ENCODE measurements at regions not wholly inside any gene's neighbourhood (a gene's known extent, or its start where the extent isn't known, plus 50 kb on each side); places are given as distances from the start of the nearest gene placed in this dataset.

DNA sequence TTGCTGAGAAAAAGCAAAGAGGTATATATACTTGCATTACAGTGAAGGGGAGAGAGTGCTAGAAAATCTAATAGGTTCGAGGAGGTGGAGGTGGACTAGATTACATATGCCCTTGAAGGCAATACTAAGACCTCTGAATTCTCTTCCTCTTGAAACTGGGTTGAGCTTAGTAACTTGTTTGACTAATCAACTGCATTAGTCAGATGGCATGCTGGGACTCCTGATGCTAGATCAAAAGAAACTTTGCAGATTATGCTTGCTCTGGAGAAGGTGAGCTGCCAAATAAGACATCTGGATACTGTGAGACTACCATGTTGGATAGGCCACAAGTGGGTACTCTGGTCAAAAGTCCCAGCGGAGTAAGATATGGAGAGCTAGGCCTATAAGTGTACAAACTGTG lies 331.3 kb downstream of the KLF5 start:
- H3K4me1 Mint-ChIP-seq, result no peaks in the 10 kb centered on the region
- no peak for ATAC-seq (replicated peaks in 1 of 4)
- H3K4me1 ChIP-seq (ENCODE audit: control insufficient read depth in 1 of 2, extremely low read depth in 1 of 2, insufficient read depth in 2 of 2, low read length in 2 of 2), result no peaks in the 10 kb centered on the region
- no peak overlapping the region for H3K4me3 ChIP-seq (ENCODE audit: control insufficient read depth in 1 of 2, extremely low read depth in 1 of 2, low read length in 1 of 2)
- no peaks in the 10 kb centered on the region for H3K36me3 ChIP-seq (ENCODE audit: control insufficient read depth in 2 of 2, extremely low read depth in 1 of 2, insufficient read depth in 1 of 2, low read length in 1 of 2)
- peaks cover 3 to 12% of the 10 kb centered on the region in 2 donors for H3K27me3 Mint-ChIP-seq
- no peak overlapping the region for H3K27ac Mint-ChIP-seq
- no peaks in the 10 kb centered on the region for H3K36me3 Mint-ChIP-seq
- no peaks in the 10 kb centered on the region for H3K27me3 ChIP-seq (replicated peaks in 1 of 2; ENCODE audit: control insufficient read depth in 2 of 2, extremely low read depth in 1 of 2, insufficient read depth in 2 of 2, low read length in 1 of 2)
- H3K27ac ChIP-seq (ENCODE audit: low read length), result no peak overlapping the region
- H3K9me3 ChIP-seq, result no peaks in the 10 kb centered on the region
- CTCF ChIA-PET, result interaction anchor here in 1 of 2 donors (0.6 kb wide), 1 partner anchor 37 kb away, joined by 6 read pairs; no protein-coding TSS in a partner anchor
- no CpG with 5 or more reads among the region's 2 CpGs for WGBS (ENCODE audit: insufficient coverage)
- H3K4me3 Mint-ChIP-seq, result no peak overlapping the region
- H3K9me3 Mint-ChIP-seq, result peaks cover 2 to 11% (median 8%) of the 10 kb centered on the region in 3 donors
- DNase-seq, result no peak
- POLR2A ChIA-PET, result no interaction called here

DNA sequence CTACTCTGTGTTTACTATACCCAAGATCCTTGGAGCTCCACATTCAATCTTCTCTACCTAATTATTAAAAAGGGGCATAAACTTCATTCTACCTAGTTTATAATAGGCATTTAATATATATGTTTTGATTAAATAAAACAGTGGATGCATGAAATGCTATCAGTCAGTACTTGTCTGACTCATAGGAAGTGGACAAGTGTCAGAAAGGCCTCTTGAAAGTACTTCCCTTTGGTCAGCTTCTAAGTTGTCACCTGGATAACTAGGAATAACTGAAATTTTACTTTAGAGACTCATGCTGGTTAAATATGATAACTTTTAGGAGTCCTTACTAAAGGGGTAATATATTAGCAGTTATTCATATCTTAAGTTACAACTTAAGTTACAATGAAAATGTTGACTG lies 329.8 kb downstream of the KLF5 start:
- ATAC-seq (replicated peaks in 1 of 4) (no peak), DNase-seq (no peak)
- no peaks in the 10 kb centered on the region for H3K36me3 ChIP-seq (ENCODE audit: control insufficient read depth in 2 of 2, extremely low read depth in 1 of 2, insufficient read depth in 1 of 2, low read length in 1 of 2)
- no peaks in the 10 kb centered on the region for H3K4me1 ChIP-seq (ENCODE audit: control insufficient read depth in 1 of 2, extremely low read depth in 1 of 2, insufficient read depth in 2 of 2, low read length in 2 of 2)
- Mint-ChIP-seq H3K36me3 (no peaks in the 10 kb centered on the region), H3K27ac (no peak overlapping the region), H3K4me1 (no peaks in the 10 kb centered on the region), H3K9me3 (peaks cover 2 to 11% (median 8%) of the 10 kb centered on the region in 3 donors), H3K4me3 (no peak overlapping the region), H3K27me3 (peaks cover 6 to 20% of the 10 kb centered on the region in 2 donors)
- no peaks in the 10 kb centered on the region for H3K9me3 ChIP-seq
- POLR2A ChIA-PET, result no interaction called here
- CTCF ChIA-PET, result no interaction called here
- no peak overlapping the region for H3K27ac ChIP-seq (ENCODE audit: low read length)
- H3K27me3 ChIP-seq (replicated peaks in 1 of 2; ENCODE audit: control insufficient read depth in 2 of 2, extremely low read depth in 1 of 2, insufficient read depth in 2 of 2, low read length in 1 of 2), result no peaks in the 10 kb centered on the region
- H3K4me3 ChIP-seq (ENCODE audit: control insufficient read depth in 1 of 2, extremely low read depth in 1 of 2, low read length in 1 of 2), result no peak overlapping the region

DNA sequence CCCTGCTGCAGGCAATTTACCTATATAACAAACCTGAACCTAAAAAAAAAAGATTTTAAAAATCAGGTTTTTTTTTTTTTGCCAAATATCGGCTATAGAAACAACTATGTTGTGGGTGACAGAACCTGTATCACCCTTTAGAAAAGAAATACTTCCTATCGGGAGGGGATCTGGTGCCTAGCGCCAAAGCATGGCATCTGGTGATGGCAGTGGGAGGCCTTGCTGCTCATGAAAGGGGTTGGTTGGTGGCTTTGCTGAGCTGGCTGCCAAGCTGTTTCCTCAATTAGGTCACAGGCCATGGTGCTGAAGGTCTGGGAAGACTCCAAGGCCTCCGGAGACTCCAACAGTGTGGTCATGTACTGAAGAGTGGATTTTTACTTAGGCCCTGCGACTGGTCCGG lies 328.5 kb downstream of the KLF5 start:
- H3K4me1 ChIP-seq (ENCODE audit: control insufficient read depth in 1 of 2, extremely low read depth in 1 of 2, insufficient read depth in 2 of 2, low read length in 2 of 2), result no peaks in the 10 kb centered on the region
- no peaks in the 10 kb centered on the region for H3K4me1 Mint-ChIP-seq
- ATAC-seq (replicated peaks in 1 of 4) (no peak), DNase-seq (no peak)
- no peak overlapping the region for H3K4me3 ChIP-seq (ENCODE audit: control insufficient read depth in 1 of 2, extremely low read depth in 1 of 2, low read length in 1 of 2)
- H3K27ac ChIP-seq (ENCODE audit: low read length), result no peak overlapping the region
- H3K36me3 Mint-ChIP-seq, result no peaks in the 10 kb centered on the region
- no peaks in the 10 kb centered on the region for H3K27me3 ChIP-seq (replicated peaks in 1 of 2; ENCODE audit: control insufficient read depth in 2 of 2, extremely low read depth in 1 of 2, insufficient read depth in 2 of 2, low read length in 1 of 2)
- ChIA-PET POLR2A (no interaction called here), CTCF (no interaction called here)
- H3K27ac Mint-ChIP-seq, result no peak overlapping the region
- 82% methylated on average over 3 of the region's 6 CpGs for WGBS (ENCODE audit: insufficient coverage)
- no peaks in the 10 kb centered on the region for H3K9me3 ChIP-seq
- peaks cover 4 to 17% of the 10 kb centered on the region in 2 donors for H3K27me3 Mint-ChIP-seq
- H3K4me3 Mint-ChIP-seq, result no peak overlapping the region
- no peaks in the 10 kb centered on the region for H3K36me3 ChIP-seq (ENCODE audit: control insufficient read depth in 2 of 2, extremely low read depth in 1 of 2, insufficient read depth in 1 of 2, low read length in 1 of 2)
- H3K9me3 Mint-ChIP-seq, result peaks cover 2 to 11% (median 8%) of the 10 kb centered on the region in 3 donors

DNA sequence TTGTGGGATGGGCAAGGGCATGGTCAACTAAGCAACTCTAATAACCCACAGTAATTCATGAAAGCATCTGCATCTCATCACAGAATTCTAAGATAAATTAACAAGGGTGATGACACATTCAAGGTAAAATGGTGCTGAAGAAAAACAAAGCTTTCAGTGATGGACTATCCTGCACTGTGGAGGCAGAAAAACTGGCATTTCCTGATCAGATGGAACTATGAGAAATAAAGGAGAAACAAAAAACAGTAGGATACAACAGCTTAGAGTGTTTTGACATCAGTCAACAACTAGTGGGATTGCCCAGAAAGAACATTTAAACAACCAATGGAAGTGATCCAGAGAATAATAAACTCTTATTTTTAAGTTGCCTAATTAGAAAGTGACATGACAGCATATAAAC lies 327.0 kb downstream of the KLF5 start:
- H3K4me3 ChIP-seq (ENCODE audit: control insufficient read depth in 1 of 2, extremely low read depth in 1 of 2, low read length in 1 of 2), result no peak overlapping the region

DNA sequence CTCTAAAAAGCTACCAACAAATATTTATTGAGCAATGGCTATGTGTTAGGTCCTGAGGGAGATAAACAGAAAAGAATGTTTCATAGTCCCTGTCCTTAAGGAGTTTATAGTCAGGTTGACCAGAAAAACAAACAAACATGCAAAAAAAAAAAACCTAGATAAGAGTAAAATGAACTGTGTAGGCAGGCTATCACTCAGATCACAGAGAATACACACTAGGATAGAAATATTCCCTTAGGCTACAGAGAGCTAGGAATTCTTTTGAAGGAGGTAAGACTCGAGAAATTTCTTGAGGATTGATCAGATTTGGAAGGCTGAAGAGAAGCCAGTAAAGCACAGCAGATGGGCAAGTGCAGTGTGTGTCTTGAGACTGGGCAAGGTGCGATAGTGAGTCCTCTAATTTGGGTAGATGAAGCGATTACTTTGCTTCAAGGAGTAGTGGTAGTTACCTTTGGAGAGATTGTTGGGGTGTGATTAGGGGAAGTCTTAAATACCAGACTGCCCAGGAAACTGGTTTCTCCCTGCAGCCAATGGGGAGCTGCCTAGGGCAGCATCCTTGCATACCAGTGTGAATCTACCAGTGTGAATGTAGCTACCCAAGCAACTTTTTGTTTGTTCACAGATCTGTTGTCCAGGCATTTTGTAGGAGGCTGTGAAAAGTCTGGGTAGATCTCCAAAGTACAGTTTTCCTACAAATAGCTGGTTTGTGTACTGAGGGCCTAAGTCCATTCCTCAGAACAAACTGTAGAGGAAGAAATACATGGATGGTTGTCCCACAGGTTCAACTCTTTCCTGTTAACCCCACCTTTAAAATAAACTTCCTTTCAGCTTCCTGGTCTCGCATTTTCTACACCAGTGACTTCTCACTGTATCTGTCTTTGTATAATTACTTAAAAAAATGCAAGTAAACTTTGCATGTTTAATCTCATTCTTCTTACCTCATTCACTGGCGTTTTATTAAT lies 314.1 kb downstream of the KLF5 start:
- Mint-ChIP-seq H3K9me3 (no peaks in the 10 kb centered on the region), H3K27ac (no peak overlapping the region), H3K36me3 (no peaks in the 10 kb centered on the region), H3K4me3 (no peak overlapping the region), H3K4me1 (no peaks in the 10 kb centered on the region), H3K27me3 (peaks cover 4 to 7% of the 10 kb centered on the region in 2 donors)
- no peaks in the 10 kb centered on the region for H3K36me3 ChIP-seq (ENCODE audit: control insufficient read depth in 2 of 2, extremely low read depth in 1 of 2, insufficient read depth in 1 of 2, low read length in 1 of 2)
- POLR2A ChIA-PET, result no interaction called here
- 81% methylated on average over 3 of the region's 5 CpGs for WGBS (ENCODE audit: insufficient coverage)
- ATAC-seq (replicated peaks in 1 of 4), result no peak
- no peak for DNase-seq
- no peaks in the 10 kb centered on the region for H3K4me1 ChIP-seq (ENCODE audit: control insufficient read depth in 1 of 2, extremely low read depth in 1 of 2, insufficient read depth in 2 of 2, low read length in 2 of 2)
- peaks cover 0 to 4% of the 10 kb centered on the region in 2 experiments for H3K27me3 ChIP-seq (replicated peaks in 1 of 2; ENCODE audit: control insufficient read depth in 2 of 2, extremely low read depth in 1 of 2, insufficient read depth in 2 of 2, low read length in 1 of 2)
- H3K9me3 ChIP-seq, result no peaks in the 10 kb centered on the region
- H3K27ac ChIP-seq (ENCODE audit: low read length), result no peak overlapping the region
- no peak overlapping the region for H3K4me3 ChIP-seq (ENCODE audit: control insufficient read depth in 1 of 2, extremely low read depth in 1 of 2, low read length in 1 of 2)
- CTCF ChIA-PET, result no interaction called here

More for the DNA sequence above, 327.0 kb downstream of the KLF5 start:
- Mint-ChIP-seq H3K9me3 (peaks cover under 1 to 11% (median 2%) of the 10 kb centered on the region in 3 donors), H3K36me3 (no peaks in the 10 kb centered on the region), H3K4me3 (no peak overlapping the region), H3K27me3 (peaks cover 4 to 12% of the 10 kb centered on the region in 2 donors), H3K27ac (no peak overlapping the region), H3K4me1 (no peaks in the 10 kb centered on the region)
- ChIA-PET CTCF (no interaction called here), POLR2A (no interaction called here)
- DNase-seq, result no peak
- Histone ChIP-seq H3K27ac (ENCODE audit: low read length) (no peak overlapping the region), H3K9me3 (no peaks in the 10 kb centered on the region), H3K36me3 (ENCODE audit: control insufficient read depth in 2 of 2, extremely low read depth in 1 of 2, insufficient read depth in 1 of 2, low read length in 1 of 2) (no peaks in the 10 kb centered on the region), H3K4me1 (ENCODE audit: control insufficient read depth in 1 of 2, extremely low read depth in 1 of 2, insufficient read depth in 2 of 2, low read length in 2 of 2) (no peaks in the 10 kb centered on the region), H3K27me3 (replicated peaks in 1 of 2; ENCODE audit: control insufficient read depth in 2 of 2, extremely low read depth in 1 of 2, insufficient read depth in 2 of 2, low read length in 1 of 2) (no peaks in the 10 kb centered on the region)
- no peak for ATAC-seq (replicated peaks in 1 of 4)

DNA sequence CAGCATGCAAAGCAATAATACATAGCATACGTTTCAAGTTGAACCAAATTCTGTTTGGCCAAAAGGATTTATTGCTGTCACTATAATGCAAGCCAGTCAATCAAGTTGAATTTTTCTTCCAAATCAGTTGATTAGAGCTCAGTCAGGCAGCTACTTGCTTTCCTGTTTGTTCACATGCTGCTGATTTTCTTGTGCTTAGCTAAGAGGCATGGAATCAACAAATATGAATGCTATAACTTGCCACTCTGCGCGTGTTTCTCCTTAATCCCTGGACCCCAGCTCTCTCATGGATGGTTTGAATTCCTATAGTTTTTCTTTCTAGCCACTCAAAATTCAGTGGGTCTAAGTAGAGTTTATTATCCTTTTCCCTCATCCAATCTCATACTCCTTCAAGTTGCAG lies 311.3 kb downstream of the KLF5 start:
- CTCF ChIA-PET, result no interaction called here
- no peak overlapping the region for H3K27ac Mint-ChIP-seq
- no peak overlapping the region for H3K4me3 ChIP-seq (ENCODE audit: control insufficient read depth in 1 of 2, extremely low read depth in 1 of 2, low read length in 1 of 2)
- no peaks in the 10 kb centered on the region for H3K9me3 Mint-ChIP-seq
- DNase-seq (no peak), ATAC-seq (replicated peaks in 1 of 4) (no peak)
- H3K36me3 ChIP-seq (ENCODE audit: control insufficient read depth in 2 of 2, extremely low read depth in 1 of 2, insufficient read depth in 1 of 2, low read length in 1 of 2), result no peaks in the 10 kb centered on the region
- H3K27me3 ChIP-seq (replicated peaks in 1 of 2; ENCODE audit: control insufficient read depth in 2 of 2, extremely low read depth in 1 of 2, insufficient read depth in 2 of 2, low read length in 1 of 2), result peaks cover 0 to 4% of the 10 kb centered on the region in 2 experiments
- H3K4me3 Mint-ChIP-seq, result no peak overlapping the region
- H3K9me3 ChIP-seq, result no peaks in the 10 kb centered on the region
- H3K4me1 Mint-ChIP-seq, result no peaks in the 10 kb centered on the region
- peaks cover 4 to 7% of the 10 kb centered on the region in 2 donors for H3K27me3 Mint-ChIP-seq
- POLR2A ChIA-PET, result no interaction called here
- 89% methylated on average over 1 of the region's 3 CpGs for WGBS (ENCODE audit: insufficient coverage)
- H3K4me1 ChIP-seq (ENCODE audit: control insufficient read depth in 1 of 2, extremely low read depth in 1 of 2, insufficient read depth in 2 of 2, low read length in 2 of 2), result no peaks in the 10 kb centered on the region
- H3K27ac ChIP-seq (ENCODE audit: low read length), result no peak overlapping the region
- no peaks in the 10 kb centered on the region for H3K36me3 Mint-ChIP-seq

All from T-cell (primary cell).